SK-N-SH (cell line): ENCODE measurements at regions not wholly inside any gene's neighbourhood (a gene's known extent, or its start where the extent isn't known, plus 50 kb on each side); places are given as distances from the start of the nearest gene placed in this dataset.

Source experiments
- CTCF ChIA-PET: fragments of 300-600, 350-600 bp; formaldehyde crosslinking; extraction: SDS; loops from one replicate; lab custom pipeline; 2021; lab: Yijun Ruan, JAX
- POLR2A ChIA-PET: fragments of 350-600 bp; sonication (Branson Sonifier 250); formaldehyde crosslinking; extraction: SDS; loops from one replicate; lab custom pipeline; 2020; ENCODE audit warnings: antibody characterized with exemption, inconsistent platforms; lab: Yijun Ruan, JAX
- DNase-seq: peaks from one replicate; pipeline ENCODE4 v3.0.0; 2012
- H2AFZ ChIP-seq: fragments of 200-600 bp; sonication (generic); 2 replicates; pipeline ENCODE4 v1.8.1; 2016; ENCODE audit warnings: antibody characterized with exemption, mild to moderate bottlenecking, low read depth
- H3F3A ChIP-seq: fragments of 200-600 bp; sonication (generic); replicated peaks from 2 replicates; pipeline ENCODE3; 2016; ENCODE audit warnings: antibody characterized with exemption, mild to moderate bottlenecking; ENCODE audit not compliant: insufficient read depth
- H3K27ac ChIP-seq, 2 experiments: fragments of 200-500 bp in 1 of 2; fragments of 200-600 bp in 1 of 2; sonication (Bioruptor generic) in 1 of 2; sonication (generic), shearing (Covaris generic) in 1 of 2; 2 replicates each; pipeline versions ENCODE4 v1.5.1 to v1.6.1; 2014 to 2016; ENCODE audit warnings: low read depth in 2 of 2, inconsistent platforms in 1 of 2, low read length in 1 of 2, mild to moderate bottlenecking in 1 of 2, mixed read lengths in 1 of 2
- H3K27me3 ChIP-seq: fragments of 200-600 bp; sonication (generic), shearing (Covaris generic); 2 replicates; pipeline ENCODE4 v1.6.1; 2016; ENCODE audit warnings: mixed run types; ENCODE audit not compliant: insufficient read depth
- H3K36me3 ChIP-seq, 2 experiments: fragments of 200-500 bp in 1 of 2; fragments of 200-600 bp in 1 of 2; sonication (Bioruptor generic) in 1 of 2; sonication (generic) in 1 of 2; replicated peaks in 1 of 2; 2 replicates each; pipeline versions ENCODE3 to v1.5.1; 2014 to 2016; ENCODE audit warnings: low read length in 1 of 2, mild to moderate bottlenecking in 1 of 2; ENCODE audit not compliant: insufficient read depth in 2 of 2, control insufficient read depth in 1 of 2
- H3K4me1 ChIP-seq, 2 experiments: fragments of 200-500 bp in 1 of 2; fragments of 200-600 bp in 1 of 2; sonication (Bioruptor generic) in 1 of 2; sonication (generic), shearing (Covaris generic) in 1 of 2; 2 replicates each; pipeline versions ENCODE4 v1.5.1 to v1.6.1; 2014 to 2016; ENCODE audit warnings: low read depth in 1 of 2, low read length in 1 of 2, mixed run types in 1 of 2; ENCODE audit not compliant: insufficient read depth in 2 of 2, control insufficient read depth in 1 of 2
- H3K4me2 ChIP-seq: fragments of 200-600 bp; sonication (generic), shearing (Covaris generic); 2 replicates; pipeline ENCODE4 v1.6.1; 2017; ENCODE audit warnings: mixed run types
- H3K4me3 ChIP-seq, 2 experiments: fragments of 200-500 bp in 1 of 2; fragments of 200-600 bp in 1 of 2; sonication (Bioruptor generic) in 1 of 2; sonication (generic), shearing (Covaris generic) in 1 of 2; 2 replicates each; pipeline versions ENCODE4 v1.5.1 to v1.8.1; 2014 to 2016; ENCODE audit warnings: low read depth in 2 of 2, inconsistent platforms in 1 of 2, low read length in 1 of 2, mild to moderate bottlenecking in 1 of 2, mixed read lengths in 1 of 2, moderate library complexity in 1 of 2
- H3K79me2 ChIP-seq: fragments of 200-600 bp; sonication (generic); 2 replicates; pipeline ENCODE4 v1.8.1; 2017; ENCODE audit warnings: mild to moderate bottlenecking; ENCODE audit not compliant: insufficient read depth
- H3K9ac ChIP-seq: fragments of 200-600 bp; sonication (generic); 2 replicates; pipeline ENCODE4 v1.6.1; 2017; ENCODE audit warnings: mixed run types
- H3K9me2 ChIP-seq: fragments of 200-600 bp; sonication (generic); 2 replicates; pipeline ENCODE4 v1.6.1; 2017; ENCODE audit warnings: mixed run types
- H3K9me3 ChIP-seq: fragments of 200-600 bp; sonication (generic); 2 replicates; pipeline ENCODE4 v1.6.1; 2017; ENCODE audit warnings: mixed run types, mild to moderate bottlenecking, moderate library complexity
- H4K20me1 ChIP-seq: fragments of 200-600 bp; sonication (generic); 2 replicates; pipeline ENCODE4 v1.6.1; 2017; ENCODE audit warnings: mild to moderate bottlenecking, mixed run types; ENCODE audit not compliant: insufficient read depth
- CHD2 ChIP-seq: fragments of 150-350 bp; IDR thresholded peaks from 2 replicates; pipeline ENCODE4 v1.6.1; 2018; ENCODE audit warnings: low read length; ENCODE audit not compliant: partially characterized antibody
- EP300 ChIP-seq, 2 experiments: IDR thresholded peaks; 2 replicates each; pipeline versions ENCODE4 v1.4.0 to v1.6.1; 2012; ENCODE audit warnings: borderline replicate concordance in 1 of 2, low read depth in 1 of 2, low read length in 1 of 2
- EZH2phosphoT487 ChIP-seq: fragments of 200-600 bp; sonication (generic); IDR thresholded peaks from 2 replicates; pipeline ENCODE4 v1.6.1; 2017; ENCODE audit warnings: low read depth, mixed run types, mild to moderate bottlenecking, antibody characterized with exemption, moderate library complexity, borderline replicate concordance
- FOSL2 ChIP-seq: IDR thresholded peaks from 2 replicates; pipeline ENCODE4 v1.4.0; 2012; ENCODE audit warnings: low read depth, mild to moderate bottlenecking, moderate library complexity, borderline replicate concordance
- FOXJ3 ChIP-seq: sonication (generic); formaldehyde crosslinking; IDR thresholded peaks from 2 replicates; pipeline ENCODE4 v1.5.1; 2020; ENCODE audit warnings: mild to moderate bottlenecking, missing genetic modification reagents
- FOXM1 ChIP-seq: IDR thresholded peaks from 2 replicates; pipeline ENCODE4 v1.4.0; 2012; ENCODE audit warnings: low read depth, mild to moderate bottlenecking
- JUND ChIP-seq: IDR thresholded peaks from 2 replicates; pipeline ENCODE4 v1.4.0; 2012
- MAX ChIP-seq: IDR thresholded peaks from 2 replicates; pipeline ENCODE4 v1.4.0; 2012; ENCODE audit warnings: low read depth
- NFIC ChIP-seq: IDR thresholded peaks from 2 replicates; pipeline ENCODE4 v1.4.0; 2012; ENCODE audit warnings: borderline replicate concordance
- NRF1 ChIP-seq: IDR thresholded peaks from 2 replicates; pipeline ENCODE4 v1.6.1; 2012; ENCODE audit warnings: low read depth, mild to moderate bottlenecking, low read length
- POLR2AphosphoS5 ChIP-seq: IDR thresholded peaks from 2 replicates; pipeline ENCODE4 v1.6.1; 2012; ENCODE audit warnings: low read depth, low read length
- RAD21 ChIP-seq: IDR thresholded peaks from 2 replicates; pipeline ENCODE4 v1.6.1; 2012; ENCODE audit warnings: mild to moderate bottlenecking, low read length
- RFX5 ChIP-seq: IDR thresholded peaks from 2 replicates; pipeline ENCODE4 v1.6.1; 2012; ENCODE audit warnings: mild to moderate bottlenecking, improper control_type of control experiment, low read length
- RXRA ChIP-seq: IDR thresholded peaks from 2 replicates; pipeline ENCODE4 v1.4.0; 2012; ENCODE audit warnings: low read depth, mild to moderate bottlenecking, borderline replicate concordance
- SIN3A ChIP-seq: IDR thresholded peaks from 2 replicates; pipeline ENCODE4 v1.6.1; 2012; ENCODE audit warnings: low read depth, mild to moderate bottlenecking, low read length, moderate library complexity, borderline replicate concordance
- SMC3 ChIP-seq: IDR thresholded peaks from 2 replicates; pipeline ENCODE4 v1.6.1; 2012; ENCODE audit warnings: low read depth, low read length, improper control_type of control experiment
- TCF12 ChIP-seq: IDR thresholded peaks from 2 replicates; pipeline ENCODE4 v1.4.0; 2012
- TEAD4 ChIP-seq: IDR thresholded peaks from 2 replicates; pipeline ENCODE4 v1.4.0; 2012; ENCODE audit warnings: mild to moderate bottlenecking, borderline replicate concordance; ENCODE audit not compliant: insufficient read depth
- WGBS: methylation state at CpG from one replicate; pipeline ENCODE4 v1.1.6; 2017; ENCODE audit warnings: low lambda C conversion rate; 5-methylcytosine and 5-hydroxymethylcytosine counted together
- TF ChIP-seq, protein P1 (sequence below): IDR thresholded peaks from 2 replicates; pipeline ENCODE4 v1.4.0; 2012; ENCODE audit warnings: low read depth, borderline replicate concordance
- TF ChIP-seq, protein P2 (sequence below): fragments of 150-350 bp; IDR thresholded peaks from 2 replicates; pipeline ENCODE4 v1.6.1; 2017; ENCODE audit warnings: antibody characterized with exemption, low read length, low read depth, borderline replicate concordance
- TF ChIP-seq, protein P3 (sequence below): IDR thresholded peaks from 2 replicates; pipeline ENCODE4 v1.4.0; 2012; ENCODE audit warnings: low read depth, borderline replicate concordance
- TF ChIP-seq, protein P4 (sequence below): IDR thresholded peaks from 2 replicates; pipeline ENCODE4; 2012

GRCh38 chr4:128608006-128608405, 201.5 kb upstream of the JADE1 start:
- H3K79me2 ChIP-seq = no peaks in the 10 kb centered on the region
- H3K9me3 ChIP-seq = no peaks in the 10 kb centered on the region
- no peak overlapping the region for H3K27ac ChIP-seq
- no peak overlapping the region for H3K9ac ChIP-seq
- peaks cover 0 to 2% of the 10 kb centered on the region in 2 experiments; a peak in 3 of 4 replicates for H3K4me1 ChIP-seq
- H3F3A ChIP-seq = peaks cover 4% of the 10 kb centered on the region
- no peak overlapping the region for H3K4me2 ChIP-seq
- H3K36me3 ChIP-seq = no peaks in the 10 kb centered on the region
- WGBS = 94% methylated on average over 1 of the region's 1 CpG
- no peak overlapping the region for H3K4me3 ChIP-seq
- H3K9me2 ChIP-seq = no peaks in the 10 kb centered on the region
- TF ChIP-seq TEAD4 (no peak), RFX5 (no peak), FOXJ3 (no peak), CHD2 (no peak), RAD21 (no peak), NRF1 (no peak), SMC3 (no peak)
- TF ChIP-seq, protein P1, sequence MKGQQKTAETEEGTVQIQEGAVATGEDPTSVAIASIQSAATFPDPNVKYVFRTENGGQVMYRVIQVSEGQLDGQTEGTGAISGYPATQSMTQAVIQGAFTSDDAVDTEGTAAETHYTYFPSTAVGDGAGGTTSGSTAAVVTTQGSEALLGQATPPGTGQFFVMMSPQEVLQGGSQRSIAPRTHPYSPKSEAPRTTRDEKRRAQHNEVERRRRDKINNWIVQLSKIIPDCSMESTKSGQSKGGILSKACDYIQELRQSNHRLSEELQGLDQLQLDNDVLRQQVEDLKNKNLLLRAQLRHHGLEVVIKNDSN = no peak
- TF ChIP-seq, protein P2, sequence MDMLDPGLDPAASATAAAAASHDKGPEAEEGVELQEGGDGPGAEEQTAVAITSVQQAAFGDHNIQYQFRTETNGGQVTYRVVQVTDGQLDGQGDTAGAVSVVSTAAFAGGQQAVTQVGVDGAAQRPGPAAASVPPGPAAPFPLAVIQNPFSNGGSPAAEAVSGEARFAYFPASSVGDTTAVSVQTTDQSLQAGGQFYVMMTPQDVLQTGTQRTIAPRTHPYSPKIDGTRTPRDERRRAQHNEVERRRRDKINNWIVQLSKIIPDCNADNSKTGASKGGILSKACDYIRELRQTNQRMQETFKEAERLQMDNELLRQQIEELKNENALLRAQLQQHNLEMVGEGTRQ = no peak
- CTCF ChIA-PET = interaction anchor here (1.8 kb wide), 1 partner anchor 34 kb away, joined by 7 read pairs; no protein-coding TSS in a partner anchor
- H2AFZ ChIP-seq = no peak overlapping the region
- H3K27me3 ChIP-seq = no peaks in the 10 kb centered on the region
- no peak for DNase-seq
- POLR2A ChIA-PET = no interaction called here
- no peaks in the 10 kb centered on the region for H4K20me1 ChIP-seq

GRCh38 chr4:128606173-128606572, 203.3 kb upstream of the JADE1 start:
- H3K4me3 ChIP-seq = no peak overlapping the region
- H3K4me1 ChIP-seq = peaks cover 11 to 12% of the 10 kb centered on the region in 2 experiments
- 11% methylated on average over 1 of the region's 1 CpG for WGBS
- no peaks in the 10 kb centered on the region for H3K9me3 ChIP-seq
- H4K20me1 ChIP-seq = no peaks in the 10 kb centered on the region
- ChIA-PET POLR2A (no interaction called here), CTCF (no interaction called here)
- no peak overlapping the region; a peak in 1 of 4 replicates for H3K27ac ChIP-seq
- H3K27me3 ChIP-seq = no peaks in the 10 kb centered on the region
- no peaks in the 10 kb centered on the region for H3K79me2 ChIP-seq
- no peak overlapping the region for H3K9ac ChIP-seq
- no peaks in the 10 kb centered on the region for H3K36me3 ChIP-seq
- TF ChIP-seq, protein P3, sequence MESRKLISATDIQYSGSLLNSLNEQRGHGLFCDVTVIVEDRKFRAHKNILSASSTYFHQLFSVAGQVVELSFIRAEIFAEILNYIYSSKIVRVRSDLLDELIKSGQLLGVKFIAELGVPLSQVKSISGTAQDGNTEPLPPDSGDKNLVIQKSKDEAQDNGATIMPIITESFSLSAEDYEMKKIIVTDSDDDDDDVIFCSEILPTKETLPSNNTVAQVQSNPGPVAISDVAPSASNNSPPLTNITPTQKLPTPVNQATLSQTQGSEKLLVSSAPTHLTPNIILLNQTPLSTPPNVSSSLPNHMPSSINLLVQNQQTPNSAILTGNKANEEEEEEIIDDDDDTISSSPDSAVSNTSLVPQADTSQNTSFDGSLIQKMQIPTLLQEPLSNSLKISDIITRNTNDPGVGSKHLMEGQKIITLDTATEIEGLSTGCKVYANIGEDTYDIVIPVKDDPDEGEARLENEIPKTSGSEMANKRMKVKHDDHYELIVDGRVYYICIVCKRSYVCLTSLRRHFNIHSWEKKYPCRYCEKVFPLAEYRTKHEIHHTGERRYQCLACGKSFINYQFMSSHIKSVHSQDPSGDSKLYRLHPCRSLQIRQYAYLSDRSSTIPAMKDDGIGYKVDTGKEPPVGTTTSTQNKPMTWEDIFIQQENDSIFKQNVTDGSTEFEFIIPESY = 0 out of 2 replicates have a peak, but pooled peaks have one; percentile 35
- TF ChIP-seq SIN3A = peak; percentile 47; the same call in 1 of the 2 replicates
- no peak for TF ChIP-seq EZH2phosphoT487
- peak; percentile 76; the same call in 1 of the 2 replicates for TF ChIP-seq RXRA
- TF ChIP-seq JUND = peak; percentile 73
- TF ChIP-seq TCF12 = peak; percentile 74
- TF ChIP-seq, protein P1 = no peak
- TF ChIP-seq, protein P4, sequence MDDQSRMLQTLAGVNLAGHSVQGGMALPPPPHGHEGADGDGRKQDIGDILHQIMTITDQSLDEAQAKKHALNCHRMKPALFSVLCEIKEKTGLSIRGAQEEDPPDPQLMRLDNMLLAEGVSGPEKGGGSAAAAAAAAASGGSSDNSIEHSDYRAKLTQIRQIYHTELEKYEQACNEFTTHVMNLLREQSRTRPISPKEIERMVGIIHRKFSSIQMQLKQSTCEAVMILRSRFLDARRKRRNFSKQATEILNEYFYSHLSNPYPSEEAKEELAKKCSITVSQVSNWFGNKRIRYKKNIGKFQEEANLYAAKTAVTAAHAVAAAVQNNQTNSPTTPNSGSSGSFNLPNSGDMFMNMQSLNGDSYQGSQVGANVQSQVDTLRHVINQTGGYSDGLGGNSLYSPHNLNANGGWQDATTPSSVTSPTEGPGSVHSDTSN = peak; percentile 95
- TF ChIP-seq NRF1 = no peak
- peak; percentile 86 for TF ChIP-seq NFIC
- TF ChIP-seq FOXM1 = no peak
- peak; percentile 25; the same call in 1 of the 2 replicates for TF ChIP-seq MAX
- TF ChIP-seq TEAD4 = 0 out of 2 replicates have a peak, but pooled peaks have one; percentile 61
- TF ChIP-seq POLR2AphosphoS5 = peak; percentile 29; the same call in 1 of the 2 replicates
- peak in 1 of 2 experiments; percentile 81; a peak in 1 of 4 replicates for TF ChIP-seq EP300 (IDR thresholded peaks at IDR 0.05; ENCODE audit: borderline replicate concordance in 1 of 2, low read depth in 1 of 2, low read length in 1 of 2)
- peak; percentile 80 for TF ChIP-seq FOSL2
- no peak overlapping the region for H2AFZ ChIP-seq
- no peak overlapping the region for H3K4me2 ChIP-seq
- H3F3A ChIP-seq = peaks cover 17% of the 10 kb centered on the region
- no peak for DNase-seq
- H3K9me2 ChIP-seq = no peaks in the 10 kb centered on the region
